Activated T-cell treated with anti-CD3 and anti-CD28 coated beads, Interleukin-2, amount 50 U/mL, for 1 hour (primary cell): ENCODE measurements at regions not wholly inside any gene's neighbourhood (a gene's known extent, or its start where the extent isn't known, plus 50 kb on each side); places are given as distances from the start of the nearest gene placed in this dataset.
"Not testable (repeated sequence)": the region's sequence is repeated elsewhere in the genome, so short reads cannot be mapped to it uniquely, and the experiment has no call there.

Experiments
- DNase-seq: peaks from one replicate; pipeline ENCODE4 v3.0.0-alpha.2; 2020

- no peak for DNase-seq
Observed at GRCh38 chr15:62272290-62272689, 107.2 kb upstream of the C2CD4B start.

- DNase-seq = no peak
Observed at GRCh38 chr15:62275831-62276230, 110.7 kb upstream of the C2CD4B start.

- DNase-seq = no peak
Observed at GRCh38 chr15:62277816-62278394, 112.8 kb upstream of the C2CD4B start.

- no peak for DNase-seq
Observed at GRCh38 chr15:62278534-62278933, 113.4 kb upstream of the C2CD4B start.

GRCh38 chr15:62279041-62279440 is 114.0 kb upstream of the C2CD4B start:
- DNase-seq = no peak

GRCh38 chr15:62280625-62281024 is 115.5 kb upstream of the C2CD4B start:
- no peak for DNase-seq

GRCh38 chr15:62281801-62282200 is 116.7 kb upstream of the C2CD4B start:
- not testable (repeated sequence) for DNase-seq

GRCh38 chr15:62287066-62287857 is 122.2 kb upstream of the C2CD4B start:
- no peak for DNase-seq

- no peak for DNase-seq
Observed at GRCh38 chr15:62288361-62289017, 123.4 kb upstream of the C2CD4B start.

- no peak for DNase-seq
Observed at GRCh38 chr15:62291262-62291661, 126.2 kb upstream of the C2CD4B start.

GRCh38 chr15:62296756-62297507 is 131.8 kb upstream of the C2CD4B start:
- DNase-seq = no peak

- DNase-seq = no peak
Observed at GRCh38 chr15:62297522-62297921, 132.4 kb upstream of the C2CD4B start.

GRCh38 chr15:62297933-62298332 is 132.8 kb upstream of the C2CD4B start:
- DNase-seq = no peak

- no peak for DNase-seq
Observed at GRCh38 chr15:62298811-62299210, 133.7 kb upstream of the C2CD4B start.

- no peak for DNase-seq
Observed at GRCh38 chr15:62299541-62299940, 134.5 kb upstream of the C2CD4B start.

- no peak for DNase-seq
Observed at GRCh38 chr15:62301993-62302675, 137.0 kb upstream of the C2CD4B start.

GRCh38 chr15:62306851-62307504 is 141.9 kb upstream of the C2CD4B start:
- DNase-seq = no peak

- DNase-seq = no peak
Observed at GRCh38 chr15:62307551-62307950, 142.5 kb upstream of the C2CD4B start.

GRCh38 chr15:62316413-62317060 is 151.5 kb upstream of the C2CD4B start:
- no peak for DNase-seq

GRCh38 chr15:62320259-62320658 is 155.2 kb upstream of the C2CD4B start:
- DNase-seq = no peak

GRCh38 chr15:62323353-62323890 is 158.3 kb upstream of the C2CD4B start:
- DNase-seq = no peak
